ENCODE measurements at regions not wholly inside any gene's neighbourhood (a gene's known extent, or its start where the extent isn't known, plus 50 kb on each side); places are given as distances from the start of the nearest gene placed in this dataset.

- TF ChIP-seq CTCF (conservative IDR thresholded peaks at IDR 0.05) (no peak), EZH2 (IDR thresholded peaks at IDR 0.05; ENCODE audit: low read depth) (no peak)
These were observed 523.9 kb upstream of the ARGLU1 start for GRCh38 chr13:107091861-107092260.
